ENCODE measurements at regions not wholly inside any gene's neighbourhood (a gene's known extent, or its start where the extent isn't known, plus 50 kb on each side); places are given as distances from the start of the nearest gene placed in this dataset.

GRCh38 chr5:118208031-118208453 lies 780.3 kb downstream of the DTWD2 start:
- no peak for TF ChIP-seq CTCF (IDR thresholded peaks at IDR 0.05)
- TF ChIP-seq EP300 (IDR thresholded peaks at IDR 0.05): no peak
